ENCODE measurements at regions not wholly inside any gene's neighbourhood (a gene's known extent, or its start where the extent isn't known, plus 50 kb on each side); places are given as distances from the start of the nearest gene placed in this dataset.
"Not testable (repeated sequence)": the region's sequence is repeated elsewhere in the genome, so short reads cannot be mapped to it uniquely, and the experiment has no call there.

DNA sequence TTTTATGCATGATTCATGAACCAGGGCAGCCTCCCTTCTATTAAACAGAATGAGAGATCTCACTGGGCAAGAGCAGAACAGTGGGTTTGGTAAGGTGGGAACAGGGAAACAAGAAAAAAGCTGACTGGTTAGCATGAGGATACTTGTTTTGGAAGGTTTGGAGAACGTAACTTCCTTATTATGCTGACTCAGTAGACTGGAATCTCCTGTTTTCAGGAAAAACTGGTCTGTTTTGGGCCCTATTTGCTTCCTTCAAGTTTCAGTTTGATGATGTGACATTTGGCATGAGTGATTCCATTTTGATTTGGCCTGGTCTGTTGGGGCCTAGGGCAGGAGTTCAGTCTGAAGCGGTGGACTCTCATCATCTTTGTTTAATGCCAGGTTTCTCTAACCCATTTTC is 172.0 kb downstream of the MYLK4 start:
- no peaks in the 10 kb centered on the region for H3K27me3 ChIP-seq
- no peak overlapping the region for H3K4me3 ChIP-seq
- 86% methylated on average over 2 of the region's 2 CpGs for WGBS (ENCODE audit: low lambda C conversion rate, missing lambda C conversion rate)
- no peaks in the 10 kb centered on the region for H4K20me1 ChIP-seq (ENCODE audit: insufficient read depth, poor library complexity, severe bottlenecking)
- no peak overlapping the region for H3K4me2 ChIP-seq
- TF ChIP-seq EZH2phosphoT487 (IDR thresholded peaks at IDR 0.05; ENCODE audit: low read depth, severe bottlenecking, unreplicated experiment) (no peak), EZH2 (IDR thresholded peaks at IDR 0.05; ENCODE audit: borderline replicate concordance) (no peak), CTCF (IDR thresholded peaks at IDR 0.05; ENCODE audit: poor library complexity) (no peak)
- no peak overlapping the region for H2AFZ ChIP-seq
- no peaks in the 10 kb centered on the region for H3K4me1 ChIP-seq (ENCODE audit: insufficient read depth)
- no peak for DNase-seq (ENCODE audit: low spot score)
- H3K79me2 ChIP-seq: no peaks in the 10 kb centered on the region
- no peaks in the 10 kb centered on the region for H3K9me3 ChIP-seq (ENCODE audit: low read depth)
- no peaks in the 10 kb centered on the region for H3K36me3 ChIP-seq (replicated peaks; ENCODE audit: insufficient read depth, low read depth)
- no peak overlapping the region for H3K27ac ChIP-seq
- no peaks in the 10 kb centered on the region for H3K9me2 ChIP-seq (replicated peaks; ENCODE audit: insufficient read depth)

DNA sequence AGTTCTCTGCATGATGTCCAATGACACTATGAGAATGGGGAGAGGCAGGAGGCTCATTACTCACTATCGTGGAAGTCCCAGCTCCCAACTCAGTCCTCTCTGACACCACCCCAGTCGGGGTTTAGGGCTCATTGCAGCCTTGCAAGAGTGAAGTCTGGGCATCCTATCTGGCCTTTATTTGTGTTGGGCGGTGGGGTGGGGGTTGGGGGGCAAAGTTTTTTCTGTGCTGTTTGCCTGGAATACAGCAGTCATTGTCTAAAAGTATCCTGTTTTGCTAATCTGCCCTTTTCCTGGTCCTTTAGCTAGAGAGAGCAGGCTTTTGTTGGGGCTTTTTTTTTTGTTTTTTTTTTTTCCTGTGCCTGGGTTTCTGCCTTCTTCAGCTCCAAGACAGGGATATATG is 174.2 kb downstream of the MYLK4 start:
- Histone ChIP-seq H4K20me1 (ENCODE audit: insufficient read depth, poor library complexity, severe bottlenecking) (no peaks in the 10 kb centered on the region), H3K4me2 (no peak overlapping the region), H3K9me2 (replicated peaks; ENCODE audit: insufficient read depth) (no peaks in the 10 kb centered on the region), H3K4me3 (no peak overlapping the region), H3K79me2 (no peaks in the 10 kb centered on the region), H3K9me3 (ENCODE audit: low read depth) (no peaks in the 10 kb centered on the region), H3K27ac (no peak overlapping the region), H3K36me3 (replicated peaks; ENCODE audit: insufficient read depth, low read depth) (no peaks in the 10 kb centered on the region), H2AFZ (no peak overlapping the region), H3K27me3 (no peaks in the 10 kb centered on the region), H3K4me1 (ENCODE audit: insufficient read depth) (no peaks in the 10 kb centered on the region)
- no peak for DNase-seq (ENCODE audit: low spot score)
- WGBS (ENCODE audit: low lambda C conversion rate, missing lambda C conversion rate): 47% methylated on average over 3 of the region's 3 CpGs
- TF ChIP-seq EZH2 (IDR thresholded peaks at IDR 0.05; ENCODE audit: borderline replicate concordance): no peak
- TF ChIP-seq EZH2phosphoT487 (IDR thresholded peaks at IDR 0.05; ENCODE audit: low read depth, severe bottlenecking, unreplicated experiment): no peak
- no peak for TF ChIP-seq CTCF (IDR thresholded peaks at IDR 0.05; ENCODE audit: poor library complexity)

DNA sequence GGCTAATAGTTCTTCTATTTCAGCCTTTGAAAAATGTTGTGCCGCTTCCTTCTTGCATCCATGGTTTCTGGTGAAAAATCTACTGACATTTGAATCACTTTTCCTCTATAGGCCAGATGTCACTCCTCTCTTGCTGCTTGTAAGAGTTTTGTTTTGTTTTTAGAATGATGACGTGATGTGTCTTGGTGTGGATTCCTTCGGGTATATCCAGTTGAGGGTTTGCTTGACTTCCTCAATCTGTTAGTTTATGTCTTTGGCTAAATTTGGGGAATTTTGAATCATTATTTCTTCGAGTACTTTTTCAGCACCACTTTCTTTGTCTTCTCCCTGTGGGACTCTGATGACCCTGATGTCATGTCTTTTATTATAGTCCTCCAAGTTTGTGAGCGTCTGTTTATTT is 175.5 kb downstream of the MYLK4 start:
- H4K20me1 ChIP-seq (ENCODE audit: insufficient read depth, poor library complexity, severe bottlenecking): no peaks in the 10 kb centered on the region
- no peaks in the 10 kb centered on the region for H3K9me2 ChIP-seq (replicated peaks; ENCODE audit: insufficient read depth)
- H3K4me3 ChIP-seq: no peak overlapping the region
- H2AFZ ChIP-seq: no peak overlapping the region
- TF ChIP-seq CTCF (IDR thresholded peaks at IDR 0.05; ENCODE audit: poor library complexity) (no peak), EZH2phosphoT487 (IDR thresholded peaks at IDR 0.05; ENCODE audit: low read depth, severe bottlenecking, unreplicated experiment) (no peak)
- no peaks in the 10 kb centered on the region for H3K36me3 ChIP-seq (replicated peaks; ENCODE audit: insufficient read depth, low read depth)
- 87% methylated on average over 5 of the region's 5 CpGs for WGBS (ENCODE audit: low lambda C conversion rate, missing lambda C conversion rate)
- no peaks in the 10 kb centered on the region for H3K79me2 ChIP-seq
- DNase-seq (ENCODE audit: low spot score): no peak
- H3K4me2 ChIP-seq: no peak overlapping the region
- no peaks in the 10 kb centered on the region for H3K9me3 ChIP-seq (ENCODE audit: low read depth)
- H3K27ac ChIP-seq: no peak overlapping the region
- H3K4me1 ChIP-seq (ENCODE audit: insufficient read depth): no peaks in the 10 kb centered on the region
- H3K27me3 ChIP-seq: no peaks in the 10 kb centered on the region

GRCh38 chr6:2569420-2569819 is 181.3 kb downstream of the MYLK4 start:
- DNase-seq (ENCODE audit: low spot score); H3K79me2 ChIP-seq; H3K4me3 ChIP-seq; H3K36me3 ChIP-seq (replicated peaks; ENCODE audit: insufficient read depth, low read depth); H3K27ac ChIP-seq; H3K4me1 ChIP-seq (ENCODE audit: insufficient read depth); H3K9me2 ChIP-seq (replicated peaks; ENCODE audit: insufficient read depth); H3K9me3 ChIP-seq (ENCODE audit: low read depth); H3K27me3 ChIP-seq; H4K20me1 ChIP-seq (ENCODE audit: insufficient read depth, poor library complexity, severe bottlenecking); H3K4me2 ChIP-seq; H2AFZ ChIP-seq: not testable (repeated sequence)
- 94% methylated on average over 1 of the region's 1 CpG for WGBS (ENCODE audit: low lambda C conversion rate, missing lambda C conversion rate)

Measured in hepatocyte (in vitro differentiated cells).